CD4-positive, alpha-beta T cell (primary cell): ENCODE measurements at regions not wholly inside any gene's neighbourhood (a gene's known extent, or its start where the extent isn't known, plus 50 kb on each side); places are given as distances from the start of the nearest gene placed in this dataset.

Experiments
- ATAC-seq: fragments of 200-7000 bp; cut with Tn5 transposase; one replicate; pipeline ENCODE4 v1.10.0; 2022; ENCODE audit warnings: mild to moderate bottlenecking; ENCODE audit not compliant: poor library complexity
- CTCF ChIA-PET: fragments of 350-600 bp; sonication (Branson Sonifier 250); formaldehyde crosslinking; loops from one replicate; lab custom pipeline; 2021; ENCODE audit warnings: antibody characterized with exemption, inconsistent platforms; lab: Charles Lee
- POLR2A ChIA-PET: fragments of 350-600 bp; sonication (Branson Sonifier 250); formaldehyde crosslinking; loops from one replicate; lab custom pipeline; 2021; ENCODE audit warnings: antibody characterized with exemption, inconsistent platforms; lab: Charles Lee
- DNase-seq, 14 experiments: peaks; one replicate each; pipeline ENCODE4 v3.0.0-alpha.2; 2013 to 2020; ENCODE audit warnings: mixed read lengths in 2 of 14
- H3K27ac ChIP-seq, 2 donors: one replicate each; pipeline versions ENCODE4 v1.5.1 to v1.7.0; 2013; ENCODE audit warnings: low read length in 2 of 2, low read depth in 1 of 2, mild to moderate bottlenecking in 1 of 2
- H3K27me3 ChIP-seq, 2 experiments: 1 replicate in 1 of 2; 2 replicates in 1 of 2; pipeline versions ENCODE4 v1.6.1 to v1.7.0; 2013; ENCODE audit warnings: low read length in 2 of 2, control low read depth in 1 of 2, mild to moderate bottlenecking in 1 of 2, moderate library complexity in 1 of 2; ENCODE audit not compliant: insufficient read depth in 2 of 2, control insufficient read depth in 1 of 2
- H3K36me3 ChIP-seq: one replicate; pipeline ENCODE4 v1.6.1; 2013; ENCODE audit warnings: low read length, control low read depth; ENCODE audit not compliant: insufficient read depth
- H3K4me1 ChIP-seq: one replicate; pipeline ENCODE4 v1.6.1; 2013; ENCODE audit warnings: low read length, control low read depth; ENCODE audit not compliant: insufficient read depth
- H3K4me3 ChIP-seq: one replicate; pipeline ENCODE4 v1.5.1; 2013; ENCODE audit warnings: mild to moderate bottlenecking, low read length, moderate library complexity
- H3K9me3 ChIP-seq, 2 experiments: 1 replicate in 1 of 2; 2 replicates in 1 of 2; pipeline versions ENCODE4 v1.6.1 to v1.7.0; 2013; ENCODE audit warnings: low read length in 2 of 2, mild to moderate bottlenecking in 2 of 2, control low read depth in 1 of 2, moderate library complexity in 1 of 2; ENCODE audit not compliant: control insufficient read depth in 1 of 2, insufficient read depth in 1 of 2
- H3K27ac Mint-ChIP-seq: one replicate; pipeline ENCODE4 v1.8.0; 2020; ENCODE audit warnings: mixed read lengths
- H3K27me3 Mint-ChIP-seq: one replicate; pipeline ENCODE4 v1.8.0; 2021; ENCODE audit warnings: mixed read lengths
- H3K36me3 Mint-ChIP-seq: one replicate; pipeline ENCODE4 v1.8.0; 2021; ENCODE audit warnings: low read depth, mixed read lengths
- H3K4me1 Mint-ChIP-seq: one replicate; pipeline ENCODE4 v1.8.0; 2021; ENCODE audit warnings: low read depth, mixed read lengths
- H3K4me3 Mint-ChIP-seq: one replicate; pipeline ENCODE4 v1.8.0; 2020; ENCODE audit warnings: mild to moderate bottlenecking, mixed read lengths
- H3K9me3 Mint-ChIP-seq: one replicate; pipeline ENCODE4 v1.8.0; 2020; ENCODE audit warnings: mixed read lengths
- CTCF ChIP-seq: fragments of 200-600 bp; IDR thresholded peaks from one replicate; pipeline ENCODE4 v1.8.0; 2022; ENCODE audit warnings: antibody characterized with exemption, mild to moderate bottlenecking
- intact Hi-C, 2 experiments: fragments of 100-400 bp; cut with DNase I in 1 of 2; cut with micrococcal nuclease in 1 of 2; formaldehyde crosslinking; loops; one replicate each; pipeline versions ENCODE4 v1.15.1 to v1.9.0; 2023 to 2025; cut with DNase I, micrococcal nuclease

GRCh38 chr4:184300816-184301215, 83.1 kb upstream of the ENPP6 start:
- POLR2A ChIA-PET, result no interaction called here
- CTCF ChIA-PET, result interaction anchor here (0.6 to 0.7 kb wide), 3 partner anchors 12 to 1070 kb away, joined by 3 read pairs; no protein-coding TSS in a partner anchor
- H3K36me3 ChIP-seq, result no peaks in the 10 kb centered on the region
- no peak overlapping the region for H3K27ac Mint-ChIP-seq
- H3K4me1 ChIP-seq, result no peaks in the 10 kb centered on the region
- no peaks in the 10 kb centered on the region for H3K36me3 Mint-ChIP-seq
- intact Hi-C loops, result no loop called here
- no peak overlapping the region for H3K4me3 Mint-ChIP-seq
- H3K9me3 ChIP-seq, result no peaks in the 10 kb centered on the region
- no peaks in the 10 kb centered on the region for H3K27me3 Mint-ChIP-seq
- TF ChIP-seq CTCF, result no peak
- H3K27me3 ChIP-seq, result no peaks in the 10 kb centered on the region
- no peak overlapping the region for H3K27ac ChIP-seq
- no peak overlapping the region for H3K4me3 ChIP-seq
- ATAC-seq (no peak), DNase-seq (no peak)
- no peaks in the 10 kb centered on the region for H3K4me1 Mint-ChIP-seq
- H3K9me3 Mint-ChIP-seq, result peaks cover 3% of the 10 kb centered on the region

- Mint-ChIP-seq H3K27ac (no peak overlapping the region), H3K27me3 (peaks cover 3% of the 10 kb centered on the region), H3K4me1 (no peaks in the 10 kb centered on the region), H3K36me3 (no peaks in the 10 kb centered on the region), H3K9me3 (no peaks in the 10 kb centered on the region), H3K4me3 (no peak overlapping the region)
- H3K36me3 ChIP-seq, result no peaks in the 10 kb centered on the region
- intact Hi-C loops, result no loop called here
- DNase-seq (no peak), ATAC-seq (no peak)
- H3K4me1 ChIP-seq, result no peaks in the 10 kb centered on the region
- POLR2A ChIA-PET, result interaction anchor here (0.6 kb wide), 1 partner anchor 45 kb away, joined by 3 read pairs; no protein-coding TSS in a partner anchor
- no peaks in the 10 kb centered on the region for H3K9me3 ChIP-seq
- TF ChIP-seq CTCF, result no peak
- H3K27ac ChIP-seq, result no peak overlapping the region
- H3K27me3 ChIP-seq, result no peaks in the 10 kb centered on the region
- CTCF ChIA-PET, result interaction anchor here (1.8 kb wide), 1 partner anchor 11 kb away, joined by 5 read pairs; no protein-coding TSS in a partner anchor
- H3K4me3 ChIP-seq, result no peak overlapping the region
These were observed 80.6 kb upstream of the ENPP6 start for GRCh38 chr4:184298254-184298653.

GRCh38 chr4:184295206-184295605, 77.5 kb upstream of the ENPP6 start:
- H3K4me1 ChIP-seq, result no peaks in the 10 kb centered on the region
- POLR2A ChIA-PET, result no interaction called here
- Mint-ChIP-seq H3K4me1 (peaks cover 4% of the 10 kb centered on the region), H3K36me3 (no peaks in the 10 kb centered on the region), H3K27me3 (peaks cover 3% of the 10 kb centered on the region), H3K27ac (no peak overlapping the region), H3K4me3 (no peak overlapping the region), H3K9me3 (no peaks in the 10 kb centered on the region)
- no peak for TF ChIP-seq CTCF
- ATAC-seq, result no peak
- H3K36me3 ChIP-seq, result no peaks in the 10 kb centered on the region
- no peaks in the 10 kb centered on the region for H3K27me3 ChIP-seq
- no peaks in the 10 kb centered on the region for H3K9me3 ChIP-seq
- intact Hi-C loops, result no loop called here
- no peak overlapping the region for H3K4me3 ChIP-seq
- CTCF ChIA-PET, result no interaction called here
- no peak for DNase-seq
- H3K27ac ChIP-seq, result no peak overlapping the region
